ENCODE measurements at regions not wholly inside any gene's neighbourhood (a gene's known extent, or its start where the extent isn't known, plus 50 kb on each side); places are given as distances from the start of the nearest gene placed in this dataset.
A peak's percentile ranks its signal among the peaks of the same experiment; 100 is the strongest.

DNA sequence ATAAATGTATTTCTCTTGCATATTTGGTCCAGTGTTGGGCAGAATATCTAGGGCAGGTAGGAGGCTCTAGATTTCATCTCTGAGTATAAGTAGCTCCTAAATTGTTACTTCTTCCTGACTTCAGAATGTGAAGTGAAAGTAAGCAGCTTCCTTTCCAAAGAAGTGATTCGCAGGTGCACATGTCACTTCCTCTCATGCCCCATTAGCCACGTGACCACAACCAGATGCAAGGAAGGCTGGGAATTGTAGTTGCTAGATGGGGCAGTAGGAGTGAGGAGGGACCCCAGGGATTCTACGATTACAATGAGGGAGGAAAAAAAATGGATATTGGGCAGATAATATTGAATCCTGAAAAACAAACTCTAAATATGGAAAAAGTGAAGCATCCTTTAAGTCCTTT is 113.2 kb upstream of the CYYR1 start:
- Mint-ChIP-seq H3K4me1 (ENCODE audit: low read depth) (no peaks in the 10 kb centered on the region), H3K36me3 (ENCODE audit: low read depth) (no peaks in the 10 kb centered on the region), H3K27ac (no peak overlapping the region), H3K9me3 (no peaks in the 10 kb centered on the region; the same call in 1 of the 2 replicates), H3K4me3 (peak overlapping the region; percentile 43; the same call in 1 of the 2 replicates), H3K27me3 (ENCODE audit: insufficient read depth) (peaks cover 2% of the 10 kb centered on the region; the same call in 1 of the 2 replicates)
- TF ChIP-seq, protein P1, sequence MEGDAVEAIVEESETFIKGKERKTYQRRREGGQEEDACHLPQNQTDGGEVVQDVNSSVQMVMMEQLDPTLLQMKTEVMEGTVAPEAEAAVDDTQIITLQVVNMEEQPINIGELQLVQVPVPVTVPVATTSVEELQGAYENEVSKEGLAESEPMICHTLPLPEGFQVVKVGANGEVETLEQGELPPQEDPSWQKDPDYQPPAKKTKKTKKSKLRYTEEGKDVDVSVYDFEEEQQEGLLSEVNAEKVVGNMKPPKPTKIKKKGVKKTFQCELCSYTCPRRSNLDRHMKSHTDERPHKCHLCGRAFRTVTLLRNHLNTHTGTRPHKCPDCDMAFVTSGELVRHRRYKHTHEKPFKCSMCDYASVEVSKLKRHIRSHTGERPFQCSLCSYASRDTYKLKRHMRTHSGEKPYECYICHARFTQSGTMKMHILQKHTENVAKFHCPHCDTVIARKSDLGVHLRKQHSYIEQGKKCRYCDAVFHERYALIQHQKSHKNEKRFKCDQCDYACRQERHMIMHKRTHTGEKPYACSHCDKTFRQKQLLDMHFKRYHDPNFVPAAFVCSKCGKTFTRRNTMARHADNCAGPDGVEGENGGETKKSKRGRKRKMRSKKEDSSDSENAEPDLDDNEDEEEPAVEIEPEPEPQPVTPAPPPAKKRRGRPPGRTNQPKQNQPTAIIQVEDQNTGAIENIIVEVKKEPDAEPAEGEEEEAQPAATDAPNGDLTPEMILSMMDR (IDR thresholded peaks at IDR 0.05), result no peak
- peak; percentile 3 for DNase-seq

DNA sequence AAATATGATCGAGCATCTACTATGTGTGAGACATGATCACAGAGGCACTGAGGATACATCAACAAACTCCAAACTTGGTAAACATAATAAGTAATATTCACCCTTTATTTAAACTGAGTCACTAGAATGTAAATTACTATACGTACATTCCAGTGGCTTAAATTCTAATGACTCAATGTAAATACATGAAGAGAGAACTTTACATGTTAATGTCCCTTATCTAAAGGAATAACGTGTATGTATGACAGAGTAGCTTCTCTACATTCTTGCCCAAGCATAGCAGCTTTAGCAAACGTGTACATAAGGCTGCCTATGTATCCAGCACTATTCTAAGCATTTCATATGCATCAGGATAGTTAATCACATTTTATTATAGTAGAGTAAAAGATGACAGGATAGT is 111.8 kb upstream of the CYYR1 start:
- Mint-ChIP-seq H3K4me1 (ENCODE audit: low read depth) (no peaks in the 10 kb centered on the region), H3K36me3 (ENCODE audit: low read depth) (no peaks in the 10 kb centered on the region), H3K4me3 (no peak overlapping the region), H3K27me3 (ENCODE audit: insufficient read depth) (peaks cover 2% of the 10 kb centered on the region; the same call in 1 of the 2 replicates), H3K9me3 (no peaks in the 10 kb centered on the region), H3K27ac (no peak overlapping the region)
- no peak for DNase-seq
- TF ChIP-seq, protein P1 (IDR thresholded peaks at IDR 0.05), result no peak

DNA sequence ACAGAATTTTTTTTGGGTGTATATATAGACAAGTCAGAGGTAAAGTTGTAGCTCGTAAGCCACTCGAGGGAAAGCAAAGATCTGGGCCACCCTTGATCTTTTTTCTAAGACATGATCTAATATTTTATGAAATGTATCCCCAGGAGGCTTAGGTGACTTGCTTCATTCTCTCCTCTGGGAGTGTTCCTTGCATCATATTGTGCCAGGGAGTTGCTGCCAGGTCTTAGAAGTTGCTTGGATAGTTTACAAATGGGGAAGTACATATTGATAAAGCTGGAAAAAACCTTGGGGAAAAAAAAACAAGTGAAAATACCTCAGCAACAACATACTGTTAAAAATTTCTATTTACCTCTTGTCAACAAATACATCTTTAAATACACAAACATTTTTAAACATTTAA is 110.9 kb upstream of the CYYR1 start:
- Mint-ChIP-seq H3K27me3 (ENCODE audit: insufficient read depth) (peaks cover 2% of the 10 kb centered on the region; the same call in 1 of the 2 replicates), H3K4me1 (ENCODE audit: low read depth) (no peaks in the 10 kb centered on the region), H3K27ac (no peak overlapping the region), H3K9me3 (no peaks in the 10 kb centered on the region), H3K36me3 (ENCODE audit: low read depth) (no peaks in the 10 kb centered on the region), H3K4me3 (no peak overlapping the region)
- TF ChIP-seq, protein P1 (IDR thresholded peaks at IDR 0.05), result no peak
- no peak for DNase-seq

DNA sequence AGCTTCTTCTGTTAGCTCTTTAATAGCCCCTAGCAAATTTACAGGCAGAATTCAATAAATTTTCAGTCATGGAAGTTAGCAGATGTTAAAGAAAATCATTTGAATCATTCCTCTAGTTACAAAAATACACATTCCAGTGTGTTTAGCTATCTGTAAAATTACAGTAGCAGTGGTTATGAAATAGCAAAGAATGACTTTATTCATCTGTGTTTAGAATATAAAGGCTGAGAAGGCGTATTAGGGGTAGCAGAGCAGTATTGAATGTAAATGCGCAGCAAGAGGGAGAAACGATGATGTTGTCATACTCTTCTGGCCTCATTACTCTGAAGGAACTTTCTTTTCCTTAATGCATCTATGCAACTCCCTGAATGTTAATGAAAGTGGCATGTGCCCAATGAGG is 106.2 kb upstream of the CYYR1 start:
- no peak overlapping the region for H3K4me3 Mint-ChIP-seq
- H3K27ac Mint-ChIP-seq, result no peak overlapping the region
- no peaks in the 10 kb centered on the region for H3K4me1 Mint-ChIP-seq (ENCODE audit: low read depth)
- no peaks in the 10 kb centered on the region; the same call in none of the 2 replicates for H3K27me3 Mint-ChIP-seq (ENCODE audit: insufficient read depth)
- no peaks in the 10 kb centered on the region for H3K9me3 Mint-ChIP-seq
- TF ChIP-seq, protein P1 (IDR thresholded peaks at IDR 0.05), result no peak
- DNase-seq, result no peak
- no peaks in the 10 kb centered on the region for H3K36me3 Mint-ChIP-seq (ENCODE audit: low read depth)

DNA sequence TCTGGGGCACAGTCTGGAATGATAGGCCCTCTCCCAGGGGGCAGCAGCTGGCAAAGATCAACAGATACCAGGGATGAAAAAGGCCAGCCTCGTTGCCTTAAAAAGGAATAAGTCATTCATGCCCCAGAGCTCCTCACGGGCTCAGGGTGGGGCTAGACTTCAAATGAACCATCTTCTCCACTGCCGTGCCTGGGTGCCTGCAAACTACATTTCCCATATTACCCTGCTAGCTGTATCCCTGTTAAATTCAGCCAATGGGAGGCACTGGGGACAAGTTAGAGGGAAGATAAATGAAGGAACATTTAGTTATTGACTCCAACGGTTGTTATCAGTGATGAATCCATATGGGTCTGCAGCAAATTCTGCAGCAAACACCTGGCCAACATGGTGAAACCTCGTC is 101.2 kb upstream of the CYYR1 start:
- Mint-ChIP-seq H3K27me3 (ENCODE audit: insufficient read depth) (no peaks in the 10 kb centered on the region; the same call in none of the 2 replicates), H3K4me1 (ENCODE audit: low read depth) (no peaks in the 10 kb centered on the region), H3K36me3 (ENCODE audit: low read depth) (no peaks in the 10 kb centered on the region), H3K9me3 (peaks cover 11% of the 10 kb centered on the region; the same call in 1 of the 2 replicates), H3K27ac (no peak overlapping the region), H3K4me3 (no peak overlapping the region)
- TF ChIP-seq, protein P1 (IDR thresholded peaks at IDR 0.05), result no peak
- no peak for DNase-seq

All from HFFc6 (cell line).